ENCODE measurements at regions not wholly inside any gene's neighbourhood (a gene's known extent, or its start where the extent isn't known, plus 50 kb on each side); places are given as distances from the start of the nearest gene placed in this dataset.
A peak's percentile ranks its signal among the peaks of the same experiment; 100 is the strongest.

- Histone ChIP-seq H3K9ac (ENCODE audit: low read depth in 1 of 2, low read length in 2 of 2) (no peak overlapping the region), H3K4me1 (ENCODE audit: control insufficient read depth in 2 of 2, insufficient read depth in 2 of 2, low read length in 2 of 2) (no peaks in the 10 kb centered on the region), H3K36me3 (ENCODE audit: control insufficient read depth in 2 of 2, insufficient read depth in 2 of 2, low read length in 2 of 2) (no peaks in the 10 kb centered on the region), H3K27ac (ENCODE audit: low read depth in 2 of 2, low read length in 2 of 2) (no peak overlapping the region), H3K9me3 (ENCODE audit: control insufficient read depth in 2 of 2, low read length in 2 of 2) (no peaks in the 10 kb centered on the region), H3K4me3 (ENCODE audit: low read length in 2 of 2) (no peak overlapping the region), H3K27me3 (ENCODE audit: control insufficient read depth in 2 of 2, insufficient read depth in 2 of 2, low read length in 2 of 2) (no peaks in the 10 kb centered on the region)
These were observed 56.2 kb upstream of the RAPGEF2 start for GRCh38 chr4:159046683-159047082.

- Histone ChIP-seq H3K4me1 (ENCODE audit: control insufficient read depth in 2 of 2, insufficient read depth in 2 of 2, low read length in 2 of 2) (no peaks in the 10 kb centered on the region), H3K9ac (ENCODE audit: low read depth in 1 of 2, low read length in 2 of 2) (no peak overlapping the region), H3K36me3 (ENCODE audit: control insufficient read depth in 2 of 2, insufficient read depth in 2 of 2, low read length in 2 of 2) (no peaks in the 10 kb centered on the region), H3K27ac (ENCODE audit: low read depth in 2 of 2, low read length in 2 of 2) (no peak overlapping the region), H3K27me3 (ENCODE audit: control insufficient read depth in 2 of 2, insufficient read depth in 2 of 2, low read length in 2 of 2) (no peaks in the 10 kb centered on the region), H3K9me3 (ENCODE audit: control insufficient read depth in 2 of 2, low read length in 2 of 2) (no peaks in the 10 kb centered on the region), H3K4me3 (ENCODE audit: low read length in 2 of 2) (peak overlapping the region; percentile 55 to 65)
These were observed 55.3 kb upstream of the RAPGEF2 start for GRCh38 chr4:159047478-159048165.

DNA sequence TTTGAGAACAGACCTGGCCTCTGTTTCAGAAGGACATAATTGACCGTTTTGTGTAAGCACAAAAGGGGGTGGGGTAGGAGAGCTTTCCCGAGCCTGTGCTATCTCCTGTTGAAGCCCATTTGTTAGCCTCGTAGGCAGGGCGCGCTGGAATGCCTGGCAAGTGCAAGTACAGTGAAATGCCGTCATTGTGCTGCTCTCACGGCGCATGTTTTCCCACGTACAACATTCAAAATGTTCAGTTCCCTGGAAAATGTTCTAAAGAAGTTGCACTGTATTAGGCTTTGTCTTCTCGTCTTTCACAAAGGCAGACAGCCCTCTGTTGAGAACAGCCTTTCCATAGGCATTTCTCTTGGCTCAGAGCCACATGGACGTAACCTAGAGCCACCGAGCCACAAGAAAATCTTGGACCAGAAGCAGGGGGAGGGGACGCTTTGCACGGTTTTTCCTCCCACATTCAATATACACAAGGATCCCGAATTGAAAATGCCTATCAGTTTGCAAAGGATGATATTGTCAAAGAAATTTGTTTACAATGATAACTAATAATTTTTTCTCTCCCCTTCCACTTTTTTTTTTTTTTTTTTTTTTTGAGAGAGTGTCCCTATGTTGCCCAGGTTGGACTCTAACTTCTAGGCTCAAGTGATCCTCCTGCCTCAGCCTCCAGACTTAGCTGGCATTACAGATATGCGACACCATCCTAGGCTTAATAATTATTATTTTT lies 54.6 kb upstream of the RAPGEF2 start:
- H3K4me1 ChIP-seq (ENCODE audit: control insufficient read depth in 2 of 2, insufficient read depth in 2 of 2, low read length in 2 of 2), result no peaks in the 10 kb centered on the region
- H3K9me3 ChIP-seq (ENCODE audit: control insufficient read depth in 2 of 2, low read length in 2 of 2), result no peaks in the 10 kb centered on the region
- no peaks in the 10 kb centered on the region for H3K36me3 ChIP-seq (ENCODE audit: control insufficient read depth in 2 of 2, insufficient read depth in 2 of 2, low read length in 2 of 2)
- H3K27ac ChIP-seq (ENCODE audit: low read depth in 2 of 2, low read length in 2 of 2), result peak overlapping the region in 1 of 2 donors; percentile 9
- peak overlapping the region in 1 of 2 donors; percentile 45 for H3K9ac ChIP-seq (ENCODE audit: low read depth in 1 of 2, low read length in 2 of 2)
- H3K27me3 ChIP-seq (ENCODE audit: control insufficient read depth in 2 of 2, insufficient read depth in 2 of 2, low read length in 2 of 2), result no peaks in the 10 kb centered on the region
- peak overlapping the region; percentile 55 to 65 for H3K4me3 ChIP-seq (ENCODE audit: low read length in 2 of 2)

DNA sequence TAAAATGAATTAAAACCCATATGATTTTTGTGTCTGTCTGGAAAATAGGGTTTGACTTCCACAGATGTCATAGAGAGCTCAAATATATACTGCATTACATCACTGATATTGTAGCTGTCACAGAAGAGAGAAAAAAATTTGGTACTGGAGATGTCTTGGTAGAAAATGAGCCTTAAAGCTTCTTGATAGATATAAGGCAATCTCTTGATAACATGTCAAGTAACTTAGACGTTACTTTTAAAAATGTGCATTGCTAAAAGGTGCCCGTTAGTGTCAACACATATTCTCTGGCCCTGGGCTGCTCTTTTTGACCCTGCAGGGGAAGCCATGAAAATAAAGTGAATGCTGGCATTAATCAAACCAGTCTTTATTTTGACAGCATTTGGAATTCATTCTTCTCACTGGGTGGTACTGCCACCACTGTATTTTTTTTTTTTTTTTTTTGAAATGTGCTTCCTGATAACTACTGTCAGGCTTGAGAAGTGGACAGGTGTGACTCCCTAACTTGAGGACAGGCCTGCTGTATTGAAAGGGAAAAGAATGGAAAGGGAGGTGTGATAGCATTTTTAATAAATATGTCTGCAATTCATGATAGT lies 53.0 kb upstream of the RAPGEF2 start:
- H3K4me3 ChIP-seq (ENCODE audit: low read length in 2 of 2), result no peak overlapping the region
- H3K9ac ChIP-seq (ENCODE audit: low read depth in 1 of 2, low read length in 2 of 2), result no peak overlapping the region
- H3K9me3 ChIP-seq (ENCODE audit: control insufficient read depth in 2 of 2, low read length in 2 of 2), result no peaks in the 10 kb centered on the region
- H3K27me3 ChIP-seq (ENCODE audit: control insufficient read depth in 2 of 2, insufficient read depth in 2 of 2, low read length in 2 of 2), result no peaks in the 10 kb centered on the region
- H3K27ac ChIP-seq (ENCODE audit: low read depth in 2 of 2, low read length in 2 of 2), result no peak overlapping the region
- no peaks in the 10 kb centered on the region for H3K4me1 ChIP-seq (ENCODE audit: control insufficient read depth in 2 of 2, insufficient read depth in 2 of 2, low read length in 2 of 2)
- H3K36me3 ChIP-seq (ENCODE audit: control insufficient read depth in 2 of 2, insufficient read depth in 2 of 2, low read length in 2 of 2), result no peaks in the 10 kb centered on the region

GRCh38 chr4:159051245-159052071 lies 51.4 kb upstream of the RAPGEF2 start:
- Histone ChIP-seq H3K4me1 (ENCODE audit: control insufficient read depth in 2 of 2, insufficient read depth in 2 of 2, low read length in 2 of 2) (no peaks in the 10 kb centered on the region), H3K9me3 (ENCODE audit: control insufficient read depth in 2 of 2, low read length in 2 of 2) (no peaks in the 10 kb centered on the region), H3K4me3 (ENCODE audit: low read length in 2 of 2) (no peak overlapping the region), H3K36me3 (ENCODE audit: control insufficient read depth in 2 of 2, insufficient read depth in 2 of 2, low read length in 2 of 2) (no peaks in the 10 kb centered on the region), H3K27me3 (ENCODE audit: control insufficient read depth in 2 of 2, insufficient read depth in 2 of 2, low read length in 2 of 2) (no peaks in the 10 kb centered on the region), H3K27ac (ENCODE audit: low read depth in 2 of 2, low read length in 2 of 2) (no peak overlapping the region), H3K9ac (ENCODE audit: low read depth in 1 of 2, low read length in 2 of 2) (no peak overlapping the region)

- no peaks in the 10 kb centered on the region for H3K27me3 ChIP-seq (ENCODE audit: control insufficient read depth in 2 of 2, insufficient read depth in 2 of 2, low read length in 2 of 2)
- no peaks in the 10 kb centered on the region for H3K36me3 ChIP-seq (ENCODE audit: control insufficient read depth in 2 of 2, insufficient read depth in 2 of 2, low read length in 2 of 2)
- H3K4me3 ChIP-seq (ENCODE audit: low read length in 2 of 2), result no peak overlapping the region
- H3K4me1 ChIP-seq (ENCODE audit: control insufficient read depth in 2 of 2, insufficient read depth in 2 of 2, low read length in 2 of 2), result no peaks in the 10 kb centered on the region
- no peaks in the 10 kb centered on the region for H3K9me3 ChIP-seq (ENCODE audit: control insufficient read depth in 2 of 2, low read length in 2 of 2)
- no peak overlapping the region for H3K9ac ChIP-seq (ENCODE audit: low read depth in 1 of 2, low read length in 2 of 2)
- H3K27ac ChIP-seq (ENCODE audit: low read depth in 2 of 2, low read length in 2 of 2), result peak overlapping the region in 1 of 2 donors; percentile 28
These were observed 50.6 kb upstream of the RAPGEF2 start for GRCh38 chr4:159052315-159052714.

All from mucosa of rectum (tissue), 2 donors.